ENCODE measurements at regions not wholly inside any gene's neighbourhood (a gene's known extent, or its start where the extent isn't known, plus 50 kb on each side); places are given as distances from the start of the nearest gene placed in this dataset.

DNA sequence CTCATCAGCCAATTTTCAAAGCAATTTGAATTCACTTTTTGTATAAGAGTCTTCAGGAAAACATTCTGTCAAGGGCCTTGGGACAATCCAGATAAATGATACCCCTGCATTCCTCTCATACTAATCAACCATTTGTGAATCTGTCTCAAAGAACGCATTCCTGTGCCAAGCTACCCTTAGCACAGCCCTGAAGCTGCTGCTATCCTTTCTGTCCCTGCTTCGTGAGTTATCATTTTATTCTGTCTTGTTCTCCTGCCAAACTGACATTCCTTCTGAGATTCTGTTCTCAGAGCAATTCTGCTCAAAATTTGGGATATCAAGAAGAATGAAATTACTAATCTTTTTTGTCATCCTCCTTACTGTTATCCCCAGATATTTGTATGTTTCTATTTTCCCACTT, 213.9 kb upstream of the STXBP5 start:
- TF ChIP-seq POLR2A (IDR thresholded peaks at IDR 0.05; ENCODE audit: extremely low read depth, insufficient read length) (no peak), MYC (IDR thresholded peaks at IDR 0.05; ENCODE audit: low read depth, low read length) (no peak)
- TF ChIP-seq, protein P1, sequence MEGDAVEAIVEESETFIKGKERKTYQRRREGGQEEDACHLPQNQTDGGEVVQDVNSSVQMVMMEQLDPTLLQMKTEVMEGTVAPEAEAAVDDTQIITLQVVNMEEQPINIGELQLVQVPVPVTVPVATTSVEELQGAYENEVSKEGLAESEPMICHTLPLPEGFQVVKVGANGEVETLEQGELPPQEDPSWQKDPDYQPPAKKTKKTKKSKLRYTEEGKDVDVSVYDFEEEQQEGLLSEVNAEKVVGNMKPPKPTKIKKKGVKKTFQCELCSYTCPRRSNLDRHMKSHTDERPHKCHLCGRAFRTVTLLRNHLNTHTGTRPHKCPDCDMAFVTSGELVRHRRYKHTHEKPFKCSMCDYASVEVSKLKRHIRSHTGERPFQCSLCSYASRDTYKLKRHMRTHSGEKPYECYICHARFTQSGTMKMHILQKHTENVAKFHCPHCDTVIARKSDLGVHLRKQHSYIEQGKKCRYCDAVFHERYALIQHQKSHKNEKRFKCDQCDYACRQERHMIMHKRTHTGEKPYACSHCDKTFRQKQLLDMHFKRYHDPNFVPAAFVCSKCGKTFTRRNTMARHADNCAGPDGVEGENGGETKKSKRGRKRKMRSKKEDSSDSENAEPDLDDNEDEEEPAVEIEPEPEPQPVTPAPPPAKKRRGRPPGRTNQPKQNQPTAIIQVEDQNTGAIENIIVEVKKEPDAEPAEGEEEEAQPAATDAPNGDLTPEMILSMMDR (IDR thresholded peaks at IDR 0.05; ENCODE audit: low read depth, low read length): no peak
